G401 (cell line): ENCODE measurements at regions not wholly inside any gene's neighbourhood (a gene's known extent, or its start where the extent isn't known, plus 50 kb on each side); places are given as distances from the start of the nearest gene placed in this dataset.

Experiments
- DNase-seq: peaks from one replicate; pipeline ENCODE4 v3.0.0-alpha.2; 2015; ENCODE audit warnings: low spot score
- in situ Hi-C: cut with HindIII; loops from 2 replicates; pipeline ENCODE4 v1.10.0; 2016; ENCODE audit warnings: low sequenced_read_pairs, mixed read lengths

DNA sequence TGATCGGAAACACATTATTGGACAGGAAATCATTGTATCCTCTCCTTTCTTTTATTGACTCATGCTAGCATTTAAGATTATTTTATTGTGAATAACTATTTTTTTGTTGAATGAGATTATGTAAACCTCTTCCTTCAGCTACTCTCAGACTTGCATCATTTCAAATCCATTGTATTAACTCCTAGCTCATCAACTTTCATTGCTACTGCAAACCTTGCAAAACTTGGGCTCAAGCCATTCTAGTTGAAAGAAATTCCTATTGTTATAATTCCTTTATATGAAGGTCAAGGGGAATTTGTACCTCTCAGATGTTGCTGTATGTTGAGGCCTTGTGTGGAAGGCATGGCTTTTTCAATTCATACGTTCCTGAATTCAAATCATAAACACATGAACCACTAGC lies 1764.6 kb downstream of the SUCLG1 start:
- in situ Hi-C loops: no loop called here

GRCh38 chr2:82690757-82691411 lies 1768.2 kb downstream of the SUCLG1 start:
- in situ Hi-C loops: no loop called here
- no peak for DNase-seq

More for the DNA sequence above, 1764.6 kb downstream of the SUCLG1 start:
- DNase-seq: no peak

GRCh38 chr2:82675186-82675585 lies 1783.9 kb downstream of the SUCLG1 start:
- DNase-seq: no peak
- in situ Hi-C loops: no loop called here

- in situ Hi-C loops: no loop called here
- no peak for DNase-seq
These were observed 1784.4 kb downstream of the SUCLG1 start for GRCh38 chr2:82674652-82675051.

- in situ Hi-C loops: no loop called here
- DNase-seq: no peak
These were observed 1791.6 kb downstream of the SUCLG1 start for GRCh38 chr2:82667491-82667890.

GRCh38 chr2:82665691-82666090 lies 1793.4 kb downstream of the SUCLG1 start:
- no peak for DNase-seq

DNA sequence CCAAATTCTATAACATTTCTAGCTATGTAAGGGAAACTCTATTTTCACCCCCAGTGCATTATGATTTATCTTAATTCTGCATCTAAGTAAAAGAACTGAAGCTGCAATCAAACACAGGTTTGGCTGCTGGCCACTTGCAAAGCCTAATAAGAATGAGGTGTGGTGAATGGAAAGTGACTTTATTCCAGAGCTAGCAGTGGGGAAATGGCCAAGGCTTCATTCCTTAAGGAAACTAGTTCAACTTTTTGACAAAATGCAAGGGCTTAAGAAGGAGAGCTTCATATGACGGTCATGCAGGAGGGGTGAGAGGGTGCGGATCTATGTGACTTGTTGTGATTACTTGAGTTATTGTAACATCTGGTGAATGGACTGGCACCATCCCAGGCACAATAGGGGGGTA lies 1802.0 kb downstream of the SUCLG1 start:
- no peak for DNase-seq
- in situ Hi-C loops: no loop called here

More at GRCh38 chr2:82665691-82666090, 1793.4 kb downstream of the SUCLG1 start:
- in situ Hi-C loops: no loop called here

GRCh38 chr2:82656420-82656819 lies 1802.7 kb downstream of the SUCLG1 start:
- DNase-seq: no peak
- in situ Hi-C loops: no loop called here

- in situ Hi-C loops: no loop called here
- no peak for DNase-seq
These were observed 1807.0 kb downstream of the SUCLG1 start for GRCh38 chr2:82652117-82652516.

DNA sequence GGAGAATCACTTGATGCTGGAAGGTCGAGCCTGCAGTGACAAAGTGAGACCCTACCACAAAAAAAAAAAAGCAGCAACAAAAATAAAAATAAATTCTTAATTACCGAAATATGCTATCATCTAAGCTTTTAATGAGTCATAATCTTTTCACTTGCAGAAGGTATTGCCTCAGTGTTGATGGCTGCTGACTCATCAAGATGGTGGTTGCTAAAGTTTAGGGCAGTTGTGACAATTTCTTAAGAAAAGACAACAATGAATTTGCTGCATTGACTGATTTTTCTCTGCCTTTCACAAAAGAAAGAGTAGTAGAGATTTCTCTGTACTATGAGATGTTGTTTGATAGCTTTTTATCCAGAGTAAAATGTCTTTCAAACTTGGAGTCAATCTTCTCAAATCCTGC lies 1809.0 kb downstream of the SUCLG1 start:
- DNase-seq: no peak
- in situ Hi-C loops: no loop called here

- no peak for DNase-seq
- in situ Hi-C loops: no loop called here
These were observed 1817.4 kb downstream of the SUCLG1 start for GRCh38 chr2:82641598-82642180.

DNA sequence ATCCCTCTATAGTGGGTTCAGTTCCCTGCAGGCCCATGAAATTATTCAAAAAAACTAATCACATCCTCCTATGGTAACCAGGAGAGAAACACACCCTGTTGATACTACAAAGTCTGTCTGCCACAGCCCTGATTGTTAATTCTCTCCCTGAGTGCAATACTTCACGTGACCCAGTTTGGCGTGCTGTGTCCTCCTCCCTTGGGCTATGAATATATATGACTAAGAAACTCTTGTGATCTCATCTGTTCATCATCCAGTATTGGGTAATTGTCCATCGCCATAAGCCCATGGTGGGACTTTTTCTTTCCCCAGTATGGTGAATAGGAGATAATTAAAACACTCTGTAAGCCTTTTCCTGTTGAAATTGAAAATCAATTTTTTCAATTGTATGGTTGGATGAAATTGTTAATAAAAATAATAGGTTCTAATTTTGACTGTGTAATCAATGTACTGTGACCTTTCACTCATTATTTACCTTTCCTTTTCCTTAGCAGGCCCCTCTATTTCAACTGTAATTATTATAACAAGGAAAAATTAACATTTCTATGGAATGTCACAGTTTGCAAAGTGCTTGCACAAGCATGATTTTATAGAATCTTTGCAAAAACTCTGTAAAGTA lies 1822.6 kb downstream of the SUCLG1 start:
- DNase-seq: no peak
- in situ Hi-C loops: no loop called here

- in situ Hi-C loops: no loop called here
- no peak for DNase-seq
These were observed 1860.1 kb downstream of the SUCLG1 start for GRCh38 chr2:82599021-82599420.

DNA sequence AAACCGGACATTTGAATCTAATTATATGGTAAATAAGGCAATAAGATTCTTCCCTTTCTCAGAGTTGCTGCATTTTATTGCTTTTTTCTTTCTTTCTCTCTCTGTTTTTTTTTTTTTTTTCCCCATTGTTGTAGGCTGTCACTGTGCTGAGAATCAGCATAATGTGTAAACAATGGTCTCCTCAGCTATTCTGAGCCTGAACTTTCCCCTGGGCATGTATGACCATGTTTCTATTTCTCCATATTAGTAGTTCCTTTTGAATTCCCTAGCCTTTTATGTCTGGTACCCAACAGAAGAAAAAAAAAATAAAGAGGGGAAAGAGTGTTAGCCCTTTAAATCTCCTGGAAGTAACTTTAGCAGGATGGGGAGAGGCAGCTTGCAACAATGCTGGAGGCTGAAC lies 1862.5 kb downstream of the SUCLG1 start:
- no peak for DNase-seq
- in situ Hi-C loops: no loop called here

- in situ Hi-C loops: no loop called here
- no peak for DNase-seq
These were observed 1867.4 kb downstream of the SUCLG1 start for GRCh38 chr2:82591718-82592117.

GRCh38 chr2:82576656-82577055 lies 1882.4 kb downstream of the SUCLG1 start:
- no peak for DNase-seq
- in situ Hi-C loops: no loop called here

GRCh38 chr2:82539280-82539621 lies 1919.8 kb downstream of the SUCLG1 start:
- in situ Hi-C loops: no loop called here
- no peak for DNase-seq

- no peak for DNase-seq
- in situ Hi-C loops: no loop called here
These were observed 1920.3 kb downstream of the SUCLG1 start for GRCh38 chr2:82538590-82539279.

- in situ Hi-C loops: no loop called here
- no peak for DNase-seq
These were observed 1930.8 kb downstream of the SUCLG1 start for GRCh38 chr2:82528288-82528687.

- no peak for DNase-seq
- in situ Hi-C loops: no loop called here
These were observed 1932.0 kb downstream of the SUCLG1 start for GRCh38 chr2:82527124-82527523.
